Transverse colon (tissue), 4 donors: ENCODE measurements at regions not wholly inside any gene's neighbourhood (a gene's known extent, or its start where the extent isn't known, plus 50 kb on each side); places are given as distances from the start of the nearest gene placed in this dataset.

Experiments used
- DNase-seq: peaks from one replicate; pipeline ENCODE4 v3.0.0-alpha.2; 2019
- H3K27ac ChIP-seq, 4 donors: fragments of 200-600 bp; sonication (generic); 2 replicates each; pipeline ENCODE4 v1.5.1; 2016 to 2018; ENCODE audit warnings: inconsistent platforms in 4 of 4
- H3K27me3 ChIP-seq: fragments of 200-600 bp; sonication (generic); 2 replicates; pipeline ENCODE4 v1.5.1; 2017; ENCODE audit warnings: inconsistent platforms
- H3K36me3 ChIP-seq, 4 donors: fragments of 200-600 bp; sonication (generic); 2 replicates each; pipeline ENCODE4 v1.5.1; 2017 to 2019; ENCODE audit warnings: inconsistent platforms in 4 of 4
- H3K4me1 ChIP-seq, 4 donors: fragments of 200-600 bp; sonication (generic); 2 replicates each; pipeline ENCODE4 v1.5.1; 2017 to 2020; ENCODE audit warnings: inconsistent platforms in 4 of 4
- H3K4me3 ChIP-seq, 4 donors: fragments of 200-600 bp; sonication (generic); 1 replicate in 1 of 4; 2 replicates in 3 of 4; pipeline versions ENCODE4 v1.5.1 to v1.6.1; 2017 to 2019; ENCODE audit warnings: inconsistent platforms in 4 of 4
- H3K9me3 ChIP-seq, 2 donors: fragments of 200-600 bp; sonication (generic); 2 replicates each; pipeline ENCODE4 v1.5.1; 2017 to 2019; ENCODE audit warnings: inconsistent platforms in 2 of 2
- CTCF ChIP-seq, 5 experiments: fragments of 200-600 bp in 3 of 5; fragments of 450-650 bp in 2 of 5; sonication (generic) in 3 of 5; IDR thresholded peaks; 1 replicate in 2 of 5; 2 replicates in 3 of 5; pipeline ENCODE4 v1.5.1; 2016 to 2017; ENCODE audit warnings: antibody characterized with exemption in 5 of 5, inconsistent platforms in 3 of 5, mild to moderate bottlenecking in 2 of 5, moderate library complexity in 1 of 5
- EP300 ChIP-seq: sonication (generic); formaldehyde crosslinking; IDR thresholded peaks from one replicate; pipeline ENCODE4 v1.6.1; 2017; ENCODE audit warnings: antibody characterized with exemption, low read depth
- POLR2A ChIP-seq: fragments of 450-650 bp; IDR thresholded peaks from one replicate; pipeline ENCODE4 v1.6.1; 2016; ENCODE audit warnings: antibody characterized with exemption, mild to moderate bottlenecking, moderate library complexity
- POLR2AphosphoS5 ChIP-seq, 3 donors: sonication (generic); formaldehyde crosslinking; IDR thresholded peaks; one replicate each; pipeline ENCODE4 v1.6.1; 2016; ENCODE audit warnings: antibody characterized with exemption in 3 of 3
- WGBS, 2 donors: methylation state at CpG; one replicate each; pipeline ENCODE4 v1.1.5; 2018; ENCODE audit warnings: low coverage in 1 of 2; 5-methylcytosine and 5-hydroxymethylcytosine counted together
- in situ Hi-C, 4 donors: fragments of 200-750 bp; cut with MboI; loops; one replicate each; pipeline versions ENCODE4 v1.15.0 to v1.15.1; 2017; ENCODE audit warnings: low sequenced_read_pairs in 3 of 4, low pct_ligation_motif_present in 1 of 4, low pct_unique_long_range_greater_than_20kb in 1 of 4
- intact Hi-C: fragments of 100-400 bp; cut with DNase I; formaldehyde crosslinking; loops from one replicate; pipeline ENCODE4 v1.15.1; 2023; ENCODE audit warnings: low total_unique reads

- Histone ChIP-seq H3K4me1 (no peaks in the 10 kb centered on the region), H3K9me3 (no peaks in the 10 kb centered on the region), H3K27me3 (no peaks in the 10 kb centered on the region), H3K36me3 (no peaks in the 10 kb centered on the region), H3K4me3 (no peak overlapping the region), H3K27ac (no peak overlapping the region)
- WGBS, 2 donors: 82 to 87% methylated on average over 1 of the region's 1 CpG
- no peak for DNase-seq
- in situ Hi-C loops (loop anchor here in 1 of 4 donors (25.0 kb wide), 1 partner anchor 89 kb away; no protein-coding TSS in a partner anchor), intact Hi-C loops (no loop called here)
- TF ChIP-seq EP300: no peak
- TF ChIP-seq CTCF (IDR thresholded peaks at IDR 0.05): no peak
- no peak for TF ChIP-seq POLR2A
- no peak for TF ChIP-seq POLR2AphosphoS5 (IDR thresholded peaks at IDR 0.05)
These were observed 451.6 kb downstream of the TYW1 start for GRCh38 chr7:67448271-67448670.

- WGBS, 2 donors: 73% methylated on average over 3 of the region's 3 CpGs; no CpG with 5 or more reads in 1 of the 2 donors
- intact Hi-C loops (no loop called here), in situ Hi-C loops (no loop called here)
- no peak overlapping the region for H3K4me3 ChIP-seq
- no peaks in the 10 kb centered on the region for H3K27me3 ChIP-seq
- no peaks in the 10 kb centered on the region for H3K9me3 ChIP-seq
- TF ChIP-seq EP300 (no peak), POLR2AphosphoS5 (IDR thresholded peaks at IDR 0.05) (no peak), CTCF (IDR thresholded peaks at IDR 0.05) (no peak), POLR2A (no peak)
- DNase-seq: no peak
- H3K4me1 ChIP-seq: no peaks in the 10 kb centered on the region
- no peaks in the 10 kb centered on the region for H3K36me3 ChIP-seq
- H3K27ac ChIP-seq: no peak overlapping the region
These were observed 453.5 kb downstream of the TYW1 start for GRCh38 chr7:67450171-67450570.

- in situ Hi-C loops: no loop called here
- 79 to 84% methylated on average over 8 to 9 of the region's 9 CpGs for WGBS, 2 donors
- H3K4me1 ChIP-seq: no peaks in the 10 kb centered on the region
- TF ChIP-seq POLR2AphosphoS5 (IDR thresholded peaks at IDR 0.05) (no peak), EP300 (no peak), CTCF (IDR thresholded peaks at IDR 0.05) (no peak), POLR2A (no peak)
- H3K4me3 ChIP-seq: no peak overlapping the region
- no peak for DNase-seq
- H3K27ac ChIP-seq: no peak overlapping the region
- intact Hi-C loops: no loop called here
- no peaks in the 10 kb centered on the region for H3K27me3 ChIP-seq
- H3K9me3 ChIP-seq: no peaks in the 10 kb centered on the region
- no peaks in the 10 kb centered on the region for H3K36me3 ChIP-seq
These were observed 454.7 kb downstream of the TYW1 start for GRCh38 chr7:67451306-67451705.

GRCh38 chr7:67452516-67453026 lies 455.9 kb downstream of the TYW1 start:
- Histone ChIP-seq H3K9me3 (no peaks in the 10 kb centered on the region), H3K27ac (no peak overlapping the region), H3K4me3 (no peak overlapping the region), H3K27me3 (no peaks in the 10 kb centered on the region), H3K36me3 (no peaks in the 10 kb centered on the region), H3K4me1 (no peaks in the 10 kb centered on the region)
- in situ Hi-C loops (no loop called here), intact Hi-C loops (no loop called here)
- TF ChIP-seq POLR2A (no peak), POLR2AphosphoS5 (IDR thresholded peaks at IDR 0.05) (no peak), EP300 (no peak), CTCF (IDR thresholded peaks at IDR 0.05) (no peak)
- DNase-seq: no peak
- WGBS, 2 donors: 92 to 95% methylated on average over 6 of the region's 6 CpGs
